ENCODE measurements at regions not wholly inside any gene's neighbourhood (a gene's known extent, or its start where the extent isn't known, plus 50 kb on each side); places are given as distances from the start of the nearest gene placed in this dataset.

DNA sequence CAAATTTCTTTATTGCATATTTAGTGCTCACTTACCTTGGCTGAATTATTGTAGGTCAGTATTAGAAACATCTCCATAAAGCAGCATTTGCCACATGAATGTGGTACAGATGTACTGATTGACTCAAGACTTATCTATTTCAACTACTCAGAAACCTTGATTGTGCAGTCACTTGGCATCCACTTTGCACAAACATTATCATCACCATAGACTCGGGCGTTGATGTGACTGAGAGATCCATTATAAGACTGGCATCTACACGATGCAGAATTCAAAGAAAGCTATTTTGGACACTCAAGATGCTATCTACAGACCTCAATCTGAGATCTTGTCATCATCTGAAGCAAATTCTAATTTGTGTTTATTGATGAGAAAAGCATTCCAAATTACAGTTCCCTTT is 102.8 kb upstream of the USP25 start:
- TF ChIP-seq SMAD1 (IDR thresholded peaks at IDR 0.05; ENCODE audit: low read depth, partially characterized antibody) (no peak), JUND (IDR thresholded peaks at IDR 0.05; ENCODE audit: low read depth, low read length) (no peak)
